ENCODE measurements at regions not wholly inside any gene's neighbourhood (a gene's known extent, or its start where the extent isn't known, plus 50 kb on each side); places are given as distances from the start of the nearest gene placed in this dataset.

DNA sequence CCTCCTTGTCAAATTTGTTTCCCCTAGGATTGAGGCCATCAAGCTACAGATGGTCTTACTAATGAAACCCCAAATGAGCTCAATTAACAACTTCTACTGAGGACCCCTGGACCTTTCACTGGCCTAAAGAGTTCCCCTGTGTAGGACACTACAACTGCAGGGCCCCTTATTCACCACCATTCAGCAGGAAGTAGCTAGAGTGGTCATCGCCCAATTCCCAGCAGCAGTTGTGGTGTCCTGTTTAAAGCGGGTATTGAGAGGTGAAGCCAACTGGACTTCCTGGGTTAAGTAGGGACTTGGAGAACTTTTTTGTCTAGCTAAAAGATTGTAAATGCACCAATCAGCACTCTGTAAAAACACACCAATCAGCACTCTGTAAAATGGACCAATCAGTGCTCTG lies 1466.9 kb downstream of the KCNT2 start:
- no peak for TF ChIP-seq CTCF (conservative IDR thresholded peaks at IDR 0.05; ENCODE audit: low read length)
- TF ChIP-seq EZH2phosphoT487 (IDR thresholded peaks at IDR 0.05; ENCODE audit: borderline replicate concordance): no peak

All from Loucy (cell line).